Activated naive CD4-positive, alpha-beta T cell treated with anti-CD3 and anti-CD28 coated beads, Interleukin-2, amount 10 ng/mL, durations not matched to agents 7 days and 5 days (primary cell): ENCODE measurements at regions not wholly inside any gene's neighbourhood (a gene's known extent, or its start where the extent isn't known, plus 50 kb on each side); places are given as distances from the start of the nearest gene placed in this dataset.

Experiments
- CTCF ChIA-PET: fragments of 350-600 bp; sonication (Branson Sonifier 250); formaldehyde crosslinking; loops from one replicate; lab custom pipeline; 2021; ENCODE audit warnings: antibody characterized with exemption; lab: Charles Lee
- DNase-seq: peaks from one replicate; pipeline ENCODE4 v3.0.0-alpha.2; 2020
- H3K27ac Mint-ChIP-seq: one replicate; pipeline ENCODE4 v1.8.0; 2021; ENCODE audit warnings: mild to moderate bottlenecking, moderate library complexity, mixed read lengths
- H3K27me3 Mint-ChIP-seq: one replicate; pipeline ENCODE4 v1.8.0; 2021; ENCODE audit warnings: mild to moderate bottlenecking, mixed read lengths
- H3K36me3 Mint-ChIP-seq: one replicate; pipeline ENCODE4 v1.8.0; 2021; ENCODE audit warnings: mixed read lengths
- H3K4me1 Mint-ChIP-seq: one replicate; pipeline ENCODE4 v1.8.0; 2021; ENCODE audit warnings: mixed read lengths
- H3K4me3 Mint-ChIP-seq: one replicate; pipeline ENCODE4 v1.8.0; 2021; ENCODE audit warnings: mild to moderate bottlenecking, moderate library complexity, mixed read lengths
- H3K9me3 Mint-ChIP-seq: one replicate; pipeline ENCODE4 v1.8.0; 2021; ENCODE audit warnings: mixed read lengths

GRCh38 chr4:3708103-3708510, 58.1 kb upstream of the ADRA2C start:
- Mint-ChIP-seq H3K4me1 (no peaks in the 10 kb centered on the region), H3K36me3 (no peaks in the 10 kb centered on the region), H3K4me3 (no peak overlapping the region), H3K9me3 (no peaks in the 10 kb centered on the region), H3K27me3 (peaks cover 15% of the 10 kb centered on the region), H3K27ac (no peak overlapping the region)
- no peak for DNase-seq
- CTCF ChIA-PET: no interaction called here

- Mint-ChIP-seq H3K4me1 (no peaks in the 10 kb centered on the region), H3K9me3 (no peaks in the 10 kb centered on the region), H3K4me3 (no peak overlapping the region), H3K27ac (no peak overlapping the region), H3K36me3 (no peaks in the 10 kb centered on the region), H3K27me3 (peaks cover 15% of the 10 kb centered on the region)
- DNase-seq: no peak
- CTCF ChIA-PET: no interaction called here
Measured at GRCh38 chr4:3707423-3708102, 58.6 kb upstream of the ADRA2C start.

GRCh38 chr4:3706565-3707422, 59.4 kb upstream of the ADRA2C start:
- H3K27me3 Mint-ChIP-seq: peaks cover 15% of the 10 kb centered on the region
- H3K4me3 Mint-ChIP-seq: no peak overlapping the region
- no peak overlapping the region for H3K27ac Mint-ChIP-seq
- H3K9me3 Mint-ChIP-seq: no peaks in the 10 kb centered on the region
- DNase-seq: no peak
- H3K4me1 Mint-ChIP-seq: no peaks in the 10 kb centered on the region
- CTCF ChIA-PET: no interaction called here
- no peaks in the 10 kb centered on the region for H3K36me3 Mint-ChIP-seq

- CTCF ChIA-PET: no interaction called here
- Mint-ChIP-seq H3K4me3 (no peak overlapping the region), H3K9me3 (no peaks in the 10 kb centered on the region), H3K27me3 (peaks cover 15% of the 10 kb centered on the region), H3K27ac (no peak overlapping the region), H3K36me3 (no peaks in the 10 kb centered on the region), H3K4me1 (no peaks in the 10 kb centered on the region)
- DNase-seq: no peak
Measured at GRCh38 chr4:3706111-3706511, 60.1 kb upstream of the ADRA2C start.

- no peak for DNase-seq
- H3K9me3 Mint-ChIP-seq: no peaks in the 10 kb centered on the region
- no peaks in the 10 kb centered on the region for H3K36me3 Mint-ChIP-seq
- H3K27ac Mint-ChIP-seq: no peak overlapping the region
- CTCF ChIA-PET: no interaction called here
- H3K4me1 Mint-ChIP-seq: no peaks in the 10 kb centered on the region
- H3K4me3 Mint-ChIP-seq: no peak overlapping the region
- H3K27me3 Mint-ChIP-seq: peaks cover 15% of the 10 kb centered on the region
Measured at GRCh38 chr4:3705236-3705987, 60.8 kb upstream of the ADRA2C start.

- H3K27ac Mint-ChIP-seq: no peak overlapping the region
- H3K4me3 Mint-ChIP-seq: no peak overlapping the region
Measured at GRCh38 chr4:3704669-3705068, 61.5 kb upstream of the ADRA2C start.

GRCh38 chr4:3703677-3704521, 62.3 kb upstream of the ADRA2C start:
- H3K27me3 Mint-ChIP-seq: peaks cover 15% of the 10 kb centered on the region
- CTCF ChIA-PET: no interaction called here
- H3K4me3 Mint-ChIP-seq: no peak overlapping the region
- H3K36me3 Mint-ChIP-seq: no peaks in the 10 kb centered on the region
- H3K9me3 Mint-ChIP-seq: no peaks in the 10 kb centered on the region
- H3K27ac Mint-ChIP-seq: no peak overlapping the region
- H3K4me1 Mint-ChIP-seq: no peaks in the 10 kb centered on the region
- no peak for DNase-seq

More at GRCh38 chr4:3704669-3705068, 61.5 kb upstream of the ADRA2C start:
- CTCF ChIA-PET: no interaction called here
- H3K9me3 Mint-ChIP-seq: no peaks in the 10 kb centered on the region
- no peaks in the 10 kb centered on the region for H3K4me1 Mint-ChIP-seq
- no peaks in the 10 kb centered on the region for H3K36me3 Mint-ChIP-seq
- H3K27me3 Mint-ChIP-seq: peaks cover 15% of the 10 kb centered on the region
- DNase-seq: no peak

- Mint-ChIP-seq H3K27me3 (peaks cover 15% of the 10 kb centered on the region), H3K36me3 (no peaks in the 10 kb centered on the region), H3K9me3 (no peaks in the 10 kb centered on the region), H3K4me1 (no peaks in the 10 kb centered on the region), H3K27ac (no peak overlapping the region), H3K4me3 (no peak overlapping the region)
- CTCF ChIA-PET: no interaction called here
- no peak for DNase-seq
Measured at GRCh38 chr4:3703343-3703676, 62.9 kb upstream of the ADRA2C start.

- H3K36me3 Mint-ChIP-seq: no peaks in the 10 kb centered on the region
- H3K9me3 Mint-ChIP-seq: no peaks in the 10 kb centered on the region
- no peak overlapping the region for H3K27ac Mint-ChIP-seq
- peaks cover 15% of the 10 kb centered on the region for H3K27me3 Mint-ChIP-seq
- no peak overlapping the region for H3K4me3 Mint-ChIP-seq
- no peak for DNase-seq
- no peaks in the 10 kb centered on the region for H3K4me1 Mint-ChIP-seq
- CTCF ChIA-PET: no interaction called here
Measured at GRCh38 chr4:3702561-3703221, 63.5 kb upstream of the ADRA2C start.

- H3K27ac Mint-ChIP-seq: no peak overlapping the region
- no peaks in the 10 kb centered on the region for H3K4me1 Mint-ChIP-seq
- no peak for DNase-seq
- CTCF ChIA-PET: no interaction called here
- H3K36me3 Mint-ChIP-seq: no peaks in the 10 kb centered on the region
- H3K4me3 Mint-ChIP-seq: no peak overlapping the region
- H3K27me3 Mint-ChIP-seq: peaks cover 15% of the 10 kb centered on the region
- H3K9me3 Mint-ChIP-seq: peaks cover 3% of the 10 kb centered on the region
Measured at GRCh38 chr4:3701736-3702560, 64.2 kb upstream of the ADRA2C start.

GRCh38 chr4:3701271-3701734, 64.9 kb upstream of the ADRA2C start:
- peaks cover 15% of the 10 kb centered on the region for H3K27me3 Mint-ChIP-seq
- H3K4me3 Mint-ChIP-seq: no peak overlapping the region
- CTCF ChIA-PET: no interaction called here
- no peak overlapping the region for H3K27ac Mint-ChIP-seq
- H3K9me3 Mint-ChIP-seq: peaks cover 4% of the 10 kb centered on the region
- H3K4me1 Mint-ChIP-seq: no peaks in the 10 kb centered on the region
- DNase-seq: no peak
- H3K36me3 Mint-ChIP-seq: no peaks in the 10 kb centered on the region

GRCh38 chr4:3700736-3701135, 65.4 kb upstream of the ADRA2C start:
- Mint-ChIP-seq H3K9me3 (peaks cover 4% of the 10 kb centered on the region), H3K36me3 (no peaks in the 10 kb centered on the region), H3K27me3 (peaks cover 12% of the 10 kb centered on the region), H3K4me3 (no peak overlapping the region), H3K4me1 (no peaks in the 10 kb centered on the region), H3K27ac (no peak overlapping the region)
- no peak for DNase-seq
- CTCF ChIA-PET: no interaction called here

GRCh38 chr4:3700223-3700622, 66.0 kb upstream of the ADRA2C start:
- Mint-ChIP-seq H3K9me3 (peaks cover 4% of the 10 kb centered on the region), H3K4me3 (no peak overlapping the region), H3K36me3 (no peaks in the 10 kb centered on the region), H3K27ac (no peak overlapping the region), H3K27me3 (peaks cover 11% of the 10 kb centered on the region), H3K4me1 (no peaks in the 10 kb centered on the region)
- no peak for DNase-seq
- CTCF ChIA-PET: no interaction called here
